ENCODE measurements at regions not wholly inside any gene's neighbourhood (a gene's known extent, or its start where the extent isn't known, plus 50 kb on each side); places are given as distances from the start of the nearest gene placed in this dataset.
"Not testable (repeated sequence)": the region's sequence is repeated elsewhere in the genome, so short reads cannot be mapped to it uniquely, and the experiment has no call there.

DNA sequence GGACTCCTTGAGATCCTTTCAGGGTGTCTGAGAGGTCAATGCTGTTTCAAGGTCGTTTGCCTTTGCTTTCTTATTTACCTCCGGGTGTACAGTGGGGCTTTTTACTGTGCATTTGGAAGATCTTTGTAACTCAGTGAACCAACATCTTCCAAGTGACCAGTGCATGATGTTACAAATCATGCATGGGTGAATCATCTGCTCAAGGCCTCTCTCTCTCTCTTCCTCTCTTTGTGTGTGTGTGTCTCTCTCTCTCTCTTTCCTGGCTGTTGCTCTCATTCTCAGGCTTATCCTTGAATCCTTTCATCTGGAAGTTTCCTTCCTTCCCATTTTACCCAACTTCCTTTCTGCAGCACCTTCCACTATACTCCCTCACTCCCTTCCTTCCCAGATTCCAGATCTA is 96.1 kb downstream of the TRIM43 start:
- intact Hi-C loops (cut with DNase I, micrococcal nuclease); H3K9me3 Mint-ChIP-seq (ENCODE audit: low read depth); ATAC-seq; H3K4me1 Mint-ChIP-seq; H3K4me3 Mint-ChIP-seq; H3K36me3 Mint-ChIP-seq (ENCODE audit: low read depth); POLR2A ChIA-PET; DNase-seq; H3K27ac Mint-ChIP-seq; CTCF ChIA-PET: not testable (repeated sequence)
- peaks cover 14% of the 10 kb centered on the region for H3K27me3 Mint-ChIP-seq

- H3K36me3 Mint-ChIP-seq (ENCODE audit: low read depth); intact Hi-C loops (cut with DNase I, micrococcal nuclease); H3K4me1 Mint-ChIP-seq; DNase-seq; H3K9me3 Mint-ChIP-seq (ENCODE audit: low read depth); H3K4me3 Mint-ChIP-seq; ATAC-seq; POLR2A ChIA-PET; CTCF ChIA-PET; H3K27ac Mint-ChIP-seq: not testable (repeated sequence)
- peaks cover 11% of the 10 kb centered on the region for H3K27me3 Mint-ChIP-seq
These were observed 99.4 kb downstream of the TRIM43 start for GRCh38 chr2:95691210-95691609.

DNA sequence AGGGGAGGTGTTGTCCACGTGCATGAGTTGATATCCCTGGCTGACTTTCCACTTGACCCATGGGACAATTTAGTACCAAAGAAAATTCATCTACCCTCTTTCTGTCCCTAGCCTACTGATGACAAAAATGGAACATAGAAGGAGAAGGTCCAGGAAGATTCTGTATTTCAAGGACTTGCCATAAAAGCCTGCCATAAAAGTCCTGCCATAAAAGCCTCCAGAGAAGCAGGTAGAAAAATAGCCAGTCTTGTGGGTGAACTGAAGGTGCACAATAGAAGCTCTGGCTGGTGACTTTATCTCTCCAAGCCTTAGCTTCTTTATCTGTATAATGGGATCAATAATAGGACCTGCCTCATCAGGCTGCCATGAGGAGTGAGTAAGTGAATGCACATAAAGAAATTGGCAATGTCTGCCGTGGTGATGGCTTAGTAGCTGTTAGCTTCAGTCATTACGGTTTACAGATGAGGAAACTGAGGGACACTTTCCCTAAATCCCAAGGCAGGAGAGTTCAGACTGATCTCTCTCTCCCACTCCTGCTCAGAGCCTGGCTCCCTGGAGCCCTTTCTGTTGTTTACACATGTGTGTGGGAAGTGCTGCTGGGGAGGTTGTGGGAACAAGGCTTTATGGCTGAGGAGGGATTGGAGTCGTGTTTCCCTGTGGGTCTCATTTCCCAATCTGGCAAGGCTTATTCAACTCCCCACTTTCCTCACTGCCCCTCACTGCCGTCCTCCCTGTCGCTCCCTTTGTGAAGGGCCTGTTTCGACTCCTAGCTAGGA is 101.5 kb downstream of the TRIM43 start:
- H3K9me3 Mint-ChIP-seq (ENCODE audit: low read depth); H3K4me3 Mint-ChIP-seq; DNase-seq; intact Hi-C loops (cut with DNase I, micrococcal nuclease); CTCF ChIA-PET; H3K36me3 Mint-ChIP-seq (ENCODE audit: low read depth); H3K4me1 Mint-ChIP-seq; POLR2A ChIA-PET; H3K27ac Mint-ChIP-seq; ATAC-seq: not testable (repeated sequence)
- H3K27me3 Mint-ChIP-seq: peaks cover 13% of the 10 kb centered on the region

DNA sequence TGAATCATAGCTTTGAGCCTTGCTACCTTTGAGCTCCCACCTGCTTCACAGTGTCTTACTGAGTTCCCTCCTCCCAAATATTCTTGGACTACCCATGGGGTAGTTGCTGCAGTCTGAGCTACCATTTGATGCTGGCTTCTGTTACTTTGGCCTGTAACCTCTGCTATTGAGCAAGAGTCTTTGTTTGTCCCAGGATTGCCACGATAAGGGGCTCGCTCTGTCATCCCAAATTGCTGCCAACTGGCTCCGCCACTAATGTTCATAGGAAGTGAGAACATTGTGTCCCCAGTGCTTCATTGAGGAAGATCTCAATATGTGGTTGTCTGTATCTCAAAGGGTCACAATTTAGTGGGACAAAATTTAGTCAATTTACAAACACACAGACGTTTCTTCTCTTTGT is 103.8 kb downstream of the TRIM43 start:
- Mint-ChIP-seq H3K27ac (no peak overlapping the region), H3K36me3 (ENCODE audit: low read depth) (no peaks in the 10 kb centered on the region), H3K9me3 (ENCODE audit: low read depth) (no peaks in the 10 kb centered on the region), H3K4me3 (no peak overlapping the region), H3K27me3 (peaks cover 14% of the 10 kb centered on the region), H3K4me1 (no peaks in the 10 kb centered on the region)
- CTCF ChIA-PET: no interaction called here
- ATAC-seq (no peak), DNase-seq (no peak)
- intact Hi-C loops (cut with DNase I, micrococcal nuclease): no loop called here
- POLR2A ChIA-PET: no interaction called here

DNA sequence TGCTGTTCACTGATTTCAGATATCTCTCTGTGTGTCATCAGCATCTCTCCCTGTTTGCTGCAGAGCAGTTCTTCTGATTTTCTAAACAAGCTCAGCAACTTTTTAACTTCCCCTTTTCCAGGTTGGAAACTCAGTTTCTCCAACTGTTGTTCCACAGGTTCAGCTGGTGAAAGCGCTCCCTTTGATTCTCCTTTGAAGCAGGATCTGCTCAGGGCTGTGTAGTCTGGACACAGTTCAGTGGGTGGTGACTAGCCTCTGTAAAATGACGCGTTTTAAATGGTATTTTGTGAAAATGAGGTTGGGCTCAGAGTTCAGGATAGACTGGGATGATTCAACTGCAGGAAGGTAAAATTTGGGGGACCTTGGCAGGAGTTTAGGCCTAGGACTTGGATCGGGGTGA is 106.3 kb downstream of the TRIM43 start:
- H3K4me1 Mint-ChIP-seq: no peaks in the 10 kb centered on the region
- no peak for ATAC-seq
- CTCF ChIA-PET: no interaction called here

GRCh38 chr2:95699201-95700184 is 107.7 kb downstream of the TRIM43 start:
- H3K27ac Mint-ChIP-seq; H3K4me3 Mint-ChIP-seq; intact Hi-C loops (cut with DNase I, micrococcal nuclease); CTCF ChIA-PET; H3K4me1 Mint-ChIP-seq; ATAC-seq; DNase-seq; H3K9me3 Mint-ChIP-seq (ENCODE audit: low read depth); H3K36me3 Mint-ChIP-seq (ENCODE audit: low read depth): not testable (repeated sequence)
- POLR2A ChIA-PET: interaction anchor here (0.6 kb wide), 1 partner anchor 129 kb away, joined by 3 read pairs; no protein-coding TSS in a partner anchor
- H3K27me3 Mint-ChIP-seq: peaks cover 14% of the 10 kb centered on the region

More for the DNA sequence above, 106.3 kb downstream of the TRIM43 start:
- no peak for DNase-seq
- Mint-ChIP-seq H3K36me3 (ENCODE audit: low read depth) (no peaks in the 10 kb centered on the region), H3K4me3 (no peak overlapping the region), H3K9me3 (ENCODE audit: low read depth) (no peaks in the 10 kb centered on the region), H3K27me3 (peaks cover 16% of the 10 kb centered on the region), H3K27ac (no peak overlapping the region)
- intact Hi-C loops (cut with DNase I, micrococcal nuclease): no loop called here
- POLR2A ChIA-PET: no interaction called here

DNA sequence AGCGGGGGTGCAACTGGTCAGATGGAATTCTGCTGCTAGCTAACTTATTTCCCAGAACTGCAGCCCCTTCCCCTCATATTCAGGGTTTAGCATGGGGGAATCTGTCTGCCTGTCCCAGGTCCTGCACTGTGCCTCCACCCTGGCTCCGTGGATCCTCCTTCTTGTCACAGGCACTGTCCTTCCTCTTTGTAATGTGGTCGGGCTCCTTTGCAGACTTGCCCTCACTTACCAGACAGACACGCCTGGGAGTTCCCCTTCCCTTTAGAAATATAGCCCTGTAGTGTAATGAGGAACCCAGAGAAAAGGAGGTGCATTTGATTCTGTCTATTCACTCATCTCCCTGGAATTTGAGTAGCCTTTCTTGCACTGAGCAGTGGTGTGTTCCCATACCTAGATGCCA is 108.7 kb downstream of the TRIM43 start:
- no peaks in the 10 kb centered on the region for H3K9me3 Mint-ChIP-seq (ENCODE audit: low read depth)
- no peaks in the 10 kb centered on the region for H3K4me1 Mint-ChIP-seq
- H3K4me3 Mint-ChIP-seq: no peak overlapping the region
- no peak for ATAC-seq
- ChIA-PET POLR2A (no interaction called here), CTCF (no interaction called here)
- H3K27me3 Mint-ChIP-seq: peaks cover 12% of the 10 kb centered on the region
- no peak overlapping the region for H3K27ac Mint-ChIP-seq
- intact Hi-C loops (cut with DNase I, micrococcal nuclease): no loop called here
- DNase-seq: no peak
- no peaks in the 10 kb centered on the region for H3K36me3 Mint-ChIP-seq (ENCODE audit: low read depth)

GRCh38 chr2:95702471-95702870 is 110.7 kb downstream of the TRIM43 start:
- intact Hi-C loops (cut with DNase I, micrococcal nuclease): no loop called here
- no peak overlapping the region for H3K4me3 Mint-ChIP-seq
- H3K27me3 Mint-ChIP-seq: peaks cover 9% of the 10 kb centered on the region
- POLR2A ChIA-PET: no interaction called here
- CTCF ChIA-PET: no interaction called here
- ATAC-seq (no peak), DNase-seq (no peak)
- no peak overlapping the region for H3K27ac Mint-ChIP-seq
- H3K9me3 Mint-ChIP-seq (ENCODE audit: low read depth): no peaks in the 10 kb centered on the region
- no peaks in the 10 kb centered on the region for H3K4me1 Mint-ChIP-seq
- H3K36me3 Mint-ChIP-seq (ENCODE audit: low read depth): no peaks in the 10 kb centered on the region

DNA sequence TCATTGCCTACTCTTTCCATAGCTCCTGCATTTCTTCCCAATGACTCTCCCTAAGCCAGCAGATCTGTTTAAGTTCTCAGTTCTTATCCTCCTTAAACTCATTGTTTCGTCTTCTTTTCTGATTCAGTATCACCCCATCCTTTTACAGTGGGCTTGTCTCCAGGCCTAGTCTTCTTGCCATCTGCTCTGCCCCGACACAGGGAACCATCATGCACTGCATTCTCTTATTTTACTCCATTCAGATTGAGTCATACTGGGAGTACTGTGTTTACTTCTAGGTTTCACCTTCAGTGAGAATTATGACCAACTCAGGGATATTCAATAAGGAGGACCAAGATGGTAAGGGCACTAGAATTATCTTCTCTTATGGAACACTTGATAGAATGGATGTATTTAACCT is 115.4 kb downstream of the TRIM43 start:
- ATAC-seq; H3K36me3 Mint-ChIP-seq (ENCODE audit: low read depth); DNase-seq; H3K4me1 Mint-ChIP-seq; POLR2A ChIA-PET; H3K27ac Mint-ChIP-seq; H3K9me3 Mint-ChIP-seq (ENCODE audit: low read depth); CTCF ChIA-PET; intact Hi-C loops (cut with DNase I, micrococcal nuclease); H3K4me3 Mint-ChIP-seq; H3K27me3 Mint-ChIP-seq: not testable (repeated sequence)

DNA sequence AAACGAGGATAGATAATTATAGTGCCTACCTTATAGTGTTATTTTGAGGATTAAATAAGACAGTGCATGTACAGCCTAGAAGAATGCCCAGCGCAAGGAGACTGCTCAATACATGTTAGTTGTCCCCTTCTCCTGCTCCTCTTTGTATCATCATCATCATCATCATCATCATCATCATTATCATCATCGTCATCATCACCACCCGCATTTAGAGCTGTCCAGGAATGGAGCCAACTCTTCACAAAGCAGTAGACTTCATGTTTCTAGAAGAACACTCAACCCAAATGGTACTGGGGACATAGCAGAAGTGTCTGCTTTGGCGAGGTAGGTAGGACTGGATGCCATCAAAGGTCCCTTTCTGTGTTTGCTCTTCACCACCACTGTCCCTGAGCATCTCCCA is 116.0 kb downstream of the TRIM43 start:
- Mint-ChIP-seq H3K36me3 (ENCODE audit: low read depth) (no peaks in the 10 kb centered on the region), H3K27me3 (no peaks in the 10 kb centered on the region), H3K9me3 (ENCODE audit: low read depth) (no peaks in the 10 kb centered on the region), H3K4me3 (no peak overlapping the region), H3K4me1 (no peaks in the 10 kb centered on the region), H3K27ac (no peak overlapping the region)
- intact Hi-C loops (cut with DNase I, micrococcal nuclease): no loop called here
- ATAC-seq (no peak), DNase-seq (no peak)
- CTCF ChIA-PET: no interaction called here
- POLR2A ChIA-PET: no interaction called here

DNA sequence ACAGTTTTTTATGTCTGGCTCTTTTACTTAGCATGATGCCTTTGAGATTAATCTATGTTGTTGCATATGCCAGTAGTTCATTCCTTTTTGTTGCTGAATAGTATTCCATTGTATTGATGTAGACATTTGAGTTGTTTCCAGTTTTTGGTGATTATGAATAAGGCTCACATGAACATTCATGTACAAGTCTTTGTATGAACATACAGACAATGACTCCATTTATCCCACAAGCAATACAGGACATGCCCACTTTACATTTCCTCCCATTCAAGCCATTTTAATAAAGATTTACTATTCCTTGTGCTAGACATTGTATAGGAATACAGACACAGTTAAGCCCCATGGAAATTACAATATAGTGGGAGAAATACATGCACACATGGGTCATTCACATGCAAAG is 118.0 kb downstream of the TRIM43 start:
- Mint-ChIP-seq H3K4me1 (no peaks in the 10 kb centered on the region), H3K36me3 (ENCODE audit: low read depth) (no peaks in the 10 kb centered on the region), H3K27ac (no peak overlapping the region), H3K4me3 (no peak overlapping the region), H3K27me3 (no peaks in the 10 kb centered on the region), H3K9me3 (ENCODE audit: low read depth) (no peaks in the 10 kb centered on the region)
- no peak for ATAC-seq
- POLR2A ChIA-PET: no interaction called here
- CTCF ChIA-PET: no interaction called here
- intact Hi-C loops (cut with DNase I, micrococcal nuclease): no loop called here
- DNase-seq: no peak

All from activated CD4-positive, alpha-beta T cell treated with anti-CD3 and anti-CD28 coated beads for 36 hours (primary cell).